HG03103 (cell line): ENCODE measurements at regions not wholly inside any gene's neighbourhood (a gene's known extent, or its start where the extent isn't known, plus 50 kb on each side); places are given as distances from the start of the nearest gene placed in this dataset.
"Not testable (repeated sequence)": the region's sequence is repeated elsewhere in the genome, so short reads cannot be mapped to it uniquely, and the experiment has no call there.

Experiments
- ATAC-seq: cut with Tn5 transposase; IDR thresholded peaks from one replicate; pipeline ENCODE4 v1.9.1; 2021; ENCODE audit warnings: low read depth; ENCODE audit not compliant: unreplicated experiment

DNA sequence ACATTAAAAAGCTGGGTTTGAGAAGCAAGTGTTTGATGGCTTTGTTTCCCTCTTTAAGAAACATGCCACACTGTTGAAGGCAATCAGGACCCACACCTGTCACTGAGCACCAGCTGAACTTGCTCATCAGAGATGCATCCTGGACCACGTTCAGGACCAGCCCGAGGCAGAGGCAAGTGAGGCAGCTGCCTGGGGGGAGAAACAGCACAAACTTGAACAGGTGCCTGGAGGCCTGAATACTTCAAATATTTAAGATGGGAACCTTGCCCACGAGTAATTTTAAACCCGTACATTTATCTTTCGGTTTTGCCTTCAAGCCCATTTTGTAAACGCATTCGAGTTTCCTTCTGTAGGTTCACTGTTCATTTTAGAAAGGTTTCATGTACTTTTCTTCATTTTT is 421.3 kb downstream of the NYAP2 start:
- no peak for ATAC-seq

DNA sequence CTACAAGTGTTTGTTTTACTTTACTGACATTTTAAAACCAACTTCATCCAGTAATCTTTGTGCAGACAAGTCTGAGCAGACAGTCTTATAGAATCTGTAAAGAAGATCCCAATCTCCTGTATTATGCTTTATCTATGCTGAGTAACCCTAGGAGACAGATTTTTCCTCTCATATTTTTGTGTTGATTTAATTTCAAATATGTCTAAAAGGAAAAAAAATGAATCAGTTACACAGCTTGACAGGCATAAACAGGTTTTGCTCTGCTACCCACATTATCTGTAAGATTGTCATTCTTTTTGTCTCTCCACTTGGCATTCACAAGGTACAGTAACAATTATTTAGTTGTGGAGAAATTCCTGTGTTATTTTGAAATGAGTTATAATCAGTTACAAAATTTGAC is 415.0 kb downstream of the NYAP2 start:
- no peak for ATAC-seq

DNA sequence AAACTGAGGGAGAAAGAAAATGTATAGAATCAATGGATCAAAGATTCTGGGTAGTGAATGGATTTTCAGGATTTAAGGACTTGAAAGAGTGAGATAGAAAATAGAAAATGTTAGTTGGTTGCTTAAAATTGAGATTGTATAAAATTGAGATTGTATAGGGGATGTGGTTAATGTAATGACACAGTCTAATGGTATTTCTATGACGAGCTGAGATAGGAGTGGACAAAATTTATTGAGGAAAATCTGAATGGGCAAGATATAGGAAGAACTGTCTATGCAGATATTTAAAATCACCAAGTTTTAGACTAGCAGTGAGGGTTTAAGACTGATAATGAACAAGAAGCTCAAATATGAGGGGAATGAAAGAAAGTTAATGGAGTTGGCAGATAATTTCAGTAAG is 406.6 kb downstream of the NYAP2 start:
- no peak for ATAC-seq

DNA sequence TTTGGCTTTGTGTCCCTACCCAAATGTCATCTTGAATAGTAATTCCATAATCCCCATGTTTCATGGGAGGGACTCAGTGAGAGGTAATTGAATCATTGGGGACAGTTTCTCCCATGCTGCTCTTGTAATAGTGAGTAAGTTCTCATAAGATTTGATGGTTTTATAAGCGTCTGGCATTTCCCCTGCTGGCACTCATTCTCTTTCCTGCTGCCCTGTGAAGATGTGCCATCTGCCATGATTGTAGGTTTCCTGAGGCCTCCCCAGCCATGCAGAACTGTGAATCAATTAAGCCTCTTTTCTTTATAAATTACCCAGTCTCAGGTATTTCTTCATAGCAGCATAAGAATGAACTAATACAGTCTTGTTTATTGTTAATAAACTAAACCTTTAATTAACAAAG is 402.6 kb downstream of the NYAP2 start:
- ATAC-seq = not testable (repeated sequence)

- ATAC-seq = no peak
Observed at GRCh38 chr2:225797394-225797793, 397.9 kb downstream of the NYAP2 start.

DNA sequence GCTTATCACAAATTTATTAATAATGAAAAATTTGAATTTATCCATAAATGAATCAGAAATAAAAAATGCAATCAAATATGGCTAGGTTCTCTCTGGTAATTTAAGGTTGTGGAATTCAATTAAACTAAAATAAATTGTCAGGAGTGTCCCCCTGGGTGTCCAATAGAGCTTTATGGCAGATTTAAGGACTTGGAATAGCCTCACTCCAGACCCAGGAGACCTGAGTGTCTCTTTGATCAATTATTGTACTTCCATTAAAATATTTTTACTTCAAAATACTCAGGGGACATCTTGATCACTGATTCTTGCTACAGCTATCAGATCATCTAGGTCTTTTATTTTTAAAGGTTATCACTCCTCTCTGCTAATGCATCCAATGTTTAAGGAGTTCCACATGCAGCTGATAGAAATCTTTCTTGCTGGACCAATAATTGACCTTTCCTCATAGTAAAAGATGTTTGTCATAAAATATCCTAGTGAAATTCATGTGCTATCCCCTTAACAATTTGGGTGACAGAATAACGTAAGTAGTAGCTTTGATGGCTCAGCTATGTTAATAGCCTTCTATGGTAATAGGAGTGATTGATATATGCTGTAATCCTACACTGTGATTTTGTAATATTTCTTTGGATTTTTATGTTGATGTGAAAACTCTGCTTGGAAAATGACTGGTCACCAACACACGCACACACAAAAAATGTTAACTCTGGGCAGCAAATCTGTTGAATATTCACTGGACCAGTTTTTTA is 395.3 kb downstream of the NYAP2 start:
- ATAC-seq = no peak

DNA sequence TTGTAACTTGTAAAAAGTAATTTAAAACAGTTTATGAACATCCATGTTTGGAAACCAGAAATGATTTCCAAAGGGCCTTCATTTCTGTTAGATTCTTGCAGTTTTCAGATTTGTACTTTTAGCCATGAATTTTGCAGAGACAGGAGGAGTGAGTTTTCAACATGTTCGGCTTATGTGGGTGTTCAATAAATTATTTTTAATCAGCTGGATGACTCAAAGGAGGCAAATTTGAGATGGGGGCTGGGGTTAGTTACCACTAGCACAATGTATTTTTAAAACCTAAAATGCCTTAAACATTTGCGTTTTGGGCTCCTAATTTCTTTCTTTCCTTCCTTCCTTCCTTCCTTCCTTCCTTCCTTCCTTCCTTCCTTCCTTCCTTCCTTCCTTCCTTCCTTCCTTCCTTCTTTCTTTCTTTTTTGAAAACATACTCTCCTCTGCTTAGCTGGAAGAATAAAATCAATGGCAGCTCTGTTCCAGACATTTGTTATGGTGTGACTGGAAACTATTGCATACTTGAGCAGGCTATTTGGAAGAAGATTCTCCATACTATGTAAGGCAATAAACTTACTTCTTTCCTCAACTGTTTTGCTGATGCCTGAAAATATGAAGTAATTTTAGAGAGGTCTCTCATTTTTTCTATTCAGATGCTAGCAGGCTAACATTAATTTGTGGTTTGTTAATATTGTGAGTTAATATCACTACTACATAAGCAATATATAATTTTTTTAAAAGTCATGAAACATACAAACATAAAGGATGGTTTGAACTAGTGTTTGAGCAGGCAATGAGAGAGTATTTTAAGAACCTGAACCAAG is 394.4 kb downstream of the NYAP2 start:
- no peak for ATAC-seq

GRCh38 chr2:225788571-225789094 is 389.1 kb downstream of the NYAP2 start:
- no peak for ATAC-seq

DNA sequence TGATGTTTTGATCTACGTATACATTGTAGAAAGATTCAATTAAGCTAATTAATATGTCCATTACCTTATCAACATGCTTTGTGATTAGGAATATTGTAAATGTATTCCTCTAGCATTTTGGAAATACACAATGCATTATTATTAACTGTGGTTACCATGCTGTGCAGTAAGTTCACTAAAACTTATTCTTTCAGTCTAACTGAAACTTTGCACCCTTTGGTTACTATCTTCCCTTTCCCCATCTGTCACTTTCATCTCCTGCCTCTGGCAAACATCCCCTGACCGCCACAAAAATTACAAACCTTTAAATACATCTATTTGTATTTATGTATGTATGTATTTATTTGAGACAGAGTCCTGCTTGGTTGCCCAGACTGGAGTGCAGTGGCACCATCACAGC is 388.0 kb downstream of the NYAP2 start:
- ATAC-seq = no peak

DNA sequence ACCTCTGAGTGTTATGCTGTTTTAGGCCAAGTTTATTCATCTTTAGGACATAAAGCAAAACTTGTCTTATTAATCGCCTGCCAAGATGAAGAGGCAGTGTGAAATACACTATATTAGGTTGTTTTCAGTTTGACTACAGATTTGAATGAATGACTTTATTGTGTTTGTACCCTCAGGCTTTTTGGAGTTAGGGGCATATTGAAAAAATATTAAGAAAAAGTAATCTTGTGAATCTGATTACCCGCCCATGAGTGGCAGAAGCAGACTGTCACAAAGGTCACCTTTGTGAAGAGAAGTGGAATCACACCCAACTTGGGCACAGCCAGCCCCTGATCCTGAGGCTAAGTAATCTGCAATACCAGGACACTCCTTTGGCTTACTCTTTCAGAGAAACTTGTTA is 382.5 kb downstream of the NYAP2 start:
- no peak for ATAC-seq

GRCh38 chr2:225781145-225781544 is 381.6 kb downstream of the NYAP2 start:
- ATAC-seq = no peak

DNA sequence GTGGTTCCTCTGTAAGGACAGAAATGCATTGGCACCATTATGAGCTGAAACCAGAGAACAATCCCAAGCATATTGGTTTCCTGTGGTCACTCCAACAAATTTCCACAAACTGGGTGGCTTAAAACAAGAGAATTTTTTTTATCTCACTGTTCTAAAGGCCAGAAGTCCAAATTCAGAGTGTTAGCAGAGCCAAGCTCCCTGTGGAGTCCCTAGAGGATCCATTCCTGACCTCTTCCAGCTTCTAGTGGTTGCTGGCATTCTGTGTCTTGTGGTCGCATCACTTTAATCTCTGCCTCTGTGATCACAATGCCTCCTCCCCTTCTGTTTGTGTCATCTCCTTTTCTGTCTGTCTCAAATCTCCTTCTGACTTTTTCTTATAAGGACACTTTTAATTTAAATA is 380.3 kb downstream of the NYAP2 start:
- no peak for ATAC-seq

DNA sequence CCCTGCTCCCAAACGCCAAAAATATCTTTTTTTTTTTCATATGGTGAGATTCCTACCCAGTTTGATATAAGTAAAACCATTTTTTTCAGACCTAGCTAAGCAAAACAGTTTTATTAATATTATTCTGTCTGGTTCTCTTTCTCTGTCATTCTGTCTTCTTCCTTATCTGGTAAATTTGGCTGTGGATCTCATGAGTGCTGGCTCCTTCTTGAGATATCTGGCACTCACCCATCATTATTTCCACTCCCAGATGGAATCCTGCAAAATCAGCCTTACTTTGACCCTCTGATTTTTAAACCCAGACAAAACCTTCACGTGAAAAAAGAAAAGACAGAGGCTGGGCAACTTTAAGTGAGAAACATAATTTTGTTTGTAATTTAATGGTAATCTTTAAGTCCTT is 373.6 kb downstream of the NYAP2 start:
- no peak for ATAC-seq

DNA sequence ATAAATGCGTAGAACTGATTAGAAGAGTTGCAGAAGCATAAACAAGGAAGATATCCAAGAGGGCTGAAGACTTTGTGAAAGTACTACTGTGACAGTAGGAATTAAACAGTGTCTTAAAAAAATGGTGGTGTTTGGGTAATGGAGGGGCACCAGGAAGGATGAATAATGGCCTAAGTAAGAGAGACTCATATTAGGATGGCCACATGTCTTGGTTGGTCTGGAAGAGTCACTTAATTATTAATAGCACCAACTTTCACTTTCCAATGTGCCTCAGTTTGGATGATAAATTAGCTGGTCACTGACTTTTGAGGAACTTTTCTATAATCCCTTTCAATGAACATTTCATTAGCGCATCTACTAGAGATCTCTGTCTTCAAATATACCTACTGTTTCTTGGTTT is 372.2 kb downstream of the NYAP2 start:
- no peak for ATAC-seq

GRCh38 chr2:225768741-225769140 is 369.2 kb downstream of the NYAP2 start:
- no peak for ATAC-seq

DNA sequence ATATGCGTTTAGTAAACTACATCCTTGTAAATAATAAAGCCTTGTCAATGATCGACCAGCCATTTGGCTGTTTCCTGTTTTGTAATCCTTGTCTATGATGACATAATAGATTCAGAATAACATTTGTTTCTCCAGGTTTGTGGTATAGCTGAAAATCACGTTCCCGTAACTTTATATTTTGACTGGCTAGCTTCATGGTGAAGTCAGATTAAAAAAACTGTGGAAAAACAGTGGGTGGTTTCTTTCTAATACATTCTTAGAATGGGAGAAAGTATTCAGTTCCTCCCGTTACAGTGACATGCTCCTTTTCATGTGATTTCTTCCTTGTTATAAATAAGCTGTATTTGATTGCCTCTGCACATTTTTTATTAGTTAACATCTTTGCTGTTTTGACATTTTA is 366.9 kb downstream of the NYAP2 start:
- no peak for ATAC-seq

- no peak for ATAC-seq
Observed at GRCh38 chr2:225765820-225766219, 366.3 kb downstream of the NYAP2 start.

GRCh38 chr2:225764346-225764745 is 364.8 kb downstream of the NYAP2 start:
- no peak for ATAC-seq

- ATAC-seq = no peak
Observed at GRCh38 chr2:225763711-225764110, 364.2 kb downstream of the NYAP2 start.

DNA sequence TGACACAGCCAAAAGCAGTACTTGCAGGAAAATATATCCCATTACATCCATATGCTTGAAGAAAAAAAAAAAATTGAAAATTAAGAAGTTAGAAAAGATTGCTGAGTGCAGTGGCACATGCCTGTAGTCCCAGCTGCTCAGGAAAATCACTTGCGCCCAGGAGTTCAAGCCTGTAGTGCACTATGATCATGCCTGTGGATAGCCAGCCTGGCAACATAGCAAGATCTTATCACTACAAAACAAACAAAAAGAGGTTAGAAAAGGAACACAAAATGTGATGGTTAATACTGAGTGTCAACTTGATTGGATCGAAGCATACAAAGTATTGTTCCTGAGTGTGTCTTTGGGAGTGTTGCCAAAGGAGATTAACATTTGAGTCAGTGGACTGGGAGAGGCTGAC is 361.9 kb downstream of the NYAP2 start:
- ATAC-seq = no peak

- ATAC-seq = no peak
Observed at GRCh38 chr2:225757248-225757647, 357.7 kb downstream of the NYAP2 start.

DNA sequence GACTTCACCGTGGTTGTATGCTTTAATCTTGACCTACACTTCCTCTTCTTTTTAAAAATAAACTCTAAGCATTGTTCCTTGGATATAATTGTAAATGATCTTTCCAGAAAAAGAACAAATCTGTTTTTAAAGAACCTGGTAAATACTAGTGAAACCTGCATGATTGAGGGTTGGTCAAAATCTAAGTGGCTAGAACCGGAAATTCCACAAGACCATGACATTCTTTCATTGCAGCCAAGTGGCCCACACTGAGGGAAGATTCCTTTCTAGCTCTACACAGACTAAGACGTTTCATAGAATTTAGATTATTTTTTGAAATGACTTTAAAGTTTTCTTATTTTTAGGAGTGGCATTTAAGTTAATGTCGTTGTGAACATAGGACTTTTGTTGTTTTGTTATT is 356.7 kb downstream of the NYAP2 start:
- ATAC-seq = no peak
